ENCODE measurements at regions not wholly inside any gene's neighbourhood (a gene's known extent, or its start where the extent isn't known, plus 50 kb on each side); places are given as distances from the start of the nearest gene placed in this dataset.
A peak's percentile ranks its signal among the peaks of the same experiment; 100 is the strongest.

DNA sequence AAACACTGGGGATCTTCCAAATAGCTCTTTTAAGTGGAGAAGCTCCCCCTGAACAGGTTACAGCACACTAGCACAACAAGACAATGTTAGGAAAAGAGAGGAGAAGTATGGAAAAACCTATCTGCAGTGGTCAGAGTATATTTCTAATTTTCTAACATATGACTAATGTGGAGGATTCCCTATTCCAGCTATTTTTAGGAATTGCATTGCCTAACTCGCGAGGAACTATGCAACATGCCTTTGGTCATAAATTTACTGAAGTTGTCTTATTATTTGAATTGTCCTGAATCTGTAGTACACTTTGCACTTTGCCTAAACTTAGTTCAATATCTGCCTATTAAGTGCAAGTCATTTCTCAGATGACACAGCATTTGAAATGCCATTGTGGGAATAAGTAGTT, 381.4 kb downstream of the CCDC85A start:
- Histone ChIP-seq H3K4me3 (ENCODE audit: low read depth in 2 of 2, low read length in 1 of 2) (no peak overlapping the region), H2AFZ (ENCODE audit: low read depth) (no peak overlapping the region), H3K27me3 (ENCODE audit: insufficient read depth) (no peaks in the 10 kb centered on the region), H4K20me1 (ENCODE audit: insufficient read depth) (no peaks in the 10 kb centered on the region), H3K4me1 (ENCODE audit: control insufficient read depth in 1 of 2, insufficient read depth in 2 of 2, low read depth in 1 of 2, low read length in 1 of 2) (peaks cover 0 to 9% of the 10 kb centered on the region in 2 experiments; a peak in 2 of 4 replicates), H3K9me3 (no peaks in the 10 kb centered on the region), H3K9ac (peak overlapping the region; percentile 45; the same call in 1 of the 2 replicates), H3K9me2 (no peaks in the 10 kb centered on the region), H3K79me2 (ENCODE audit: insufficient read depth) (peaks cover 99% of the 10 kb centered on the region), H3K4me2 (peak overlapping the region; percentile 43), H3K27ac (ENCODE audit: low read depth in 2 of 2, low read length in 1 of 2) (peak overlapping the region; percentile 69 to 75; a peak in 3 of 4 replicates), H3F3A (replicated peaks; ENCODE audit: insufficient read depth) (peaks cover 48% of the 10 kb centered on the region), H3K36me3 (replicated peaks in 1 of 2; ENCODE audit: control insufficient read depth in 1 of 2, insufficient read depth in 2 of 2, low read length in 1 of 2) (peaks cover 0 to 56% of the 10 kb centered on the region in 2 experiments)
- TF ChIP-seq, protein P1, sequence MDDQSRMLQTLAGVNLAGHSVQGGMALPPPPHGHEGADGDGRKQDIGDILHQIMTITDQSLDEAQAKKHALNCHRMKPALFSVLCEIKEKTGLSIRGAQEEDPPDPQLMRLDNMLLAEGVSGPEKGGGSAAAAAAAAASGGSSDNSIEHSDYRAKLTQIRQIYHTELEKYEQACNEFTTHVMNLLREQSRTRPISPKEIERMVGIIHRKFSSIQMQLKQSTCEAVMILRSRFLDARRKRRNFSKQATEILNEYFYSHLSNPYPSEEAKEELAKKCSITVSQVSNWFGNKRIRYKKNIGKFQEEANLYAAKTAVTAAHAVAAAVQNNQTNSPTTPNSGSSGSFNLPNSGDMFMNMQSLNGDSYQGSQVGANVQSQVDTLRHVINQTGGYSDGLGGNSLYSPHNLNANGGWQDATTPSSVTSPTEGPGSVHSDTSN (IDR thresholded peaks at IDR 0.05) = peak; percentile 71
- TF ChIP-seq, protein P2, sequence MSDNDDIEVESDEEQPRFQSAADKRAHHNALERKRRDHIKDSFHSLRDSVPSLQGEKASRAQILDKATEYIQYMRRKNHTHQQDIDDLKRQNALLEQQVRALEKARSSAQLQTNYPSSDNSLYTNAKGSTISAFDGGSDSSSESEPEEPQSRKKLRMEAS (IDR thresholded peaks at IDR 0.05; ENCODE audit: low read depth) = 0 out of 2 replicates have a peak, but pooled peaks have one; percentile 16
- TF ChIP-seq RXRA (IDR thresholded peaks at IDR 0.05; ENCODE audit: borderline replicate concordance, low read depth) = peak; percentile 22; the same call in 1 of the 2 replicates
- peak in 1 of 2 experiments; percentile 61; a peak in 1 of 4 replicates for TF ChIP-seq EP300 (IDR thresholded peaks at IDR 0.05; ENCODE audit: borderline replicate concordance in 1 of 2, low read depth in 1 of 2, low read length in 1 of 2)
- no peak for TF ChIP-seq EZH2phosphoT487 (IDR thresholded peaks at IDR 0.05; ENCODE audit: borderline replicate concordance, low read depth)
- TF ChIP-seq MEF2A (IDR thresholded peaks at IDR 0.05; ENCODE audit: borderline replicate concordance, low read depth) = peak; percentile 94
- TF ChIP-seq RAD21 (IDR thresholded peaks at IDR 0.05; ENCODE audit: low read length) = no peak
- peak; percentile 39 for TF ChIP-seq TCF12 (IDR thresholded peaks at IDR 0.05)
- no peak for TF ChIP-seq USF2 (IDR thresholded peaks at IDR 0.05; ENCODE audit: borderline replicate concordance, low read depth, low read length)
- TF ChIP-seq FOSL2 (IDR thresholded peaks at IDR 0.05; ENCODE audit: borderline replicate concordance, low read depth) = peak; percentile 24; the same call in 1 of the 2 replicates
- POLR2A ChIA-PET = no interaction called here
- 18% methylated on average over 2 of the region's 2 CpGs for WGBS (ENCODE audit: low lambda C conversion rate)
- CTCF ChIA-PET = no interaction called here
- DNase-seq = no peak

DNA sequence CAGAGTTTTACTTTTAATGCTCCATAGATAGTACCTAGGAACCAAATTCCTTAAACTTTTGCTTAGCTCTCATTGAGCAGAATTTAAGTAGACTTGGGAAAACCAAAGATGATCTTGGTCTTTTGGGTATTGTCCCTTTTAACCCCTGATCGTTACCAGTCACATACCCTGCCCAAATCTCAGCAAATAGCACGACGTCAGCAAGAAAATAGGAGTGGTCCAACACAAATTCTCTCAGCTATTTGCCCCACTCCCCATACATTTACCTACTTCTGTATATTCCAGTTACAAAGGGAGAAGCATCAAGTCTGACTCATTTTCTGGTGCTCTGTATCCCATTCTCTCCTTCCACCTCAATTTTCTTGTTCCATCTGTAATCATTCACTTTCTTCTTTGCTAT, 387.3 kb downstream of the CCDC85A start:
- ChIA-PET POLR2A (no interaction called here), CTCF (no interaction called here)
- peaks cover 12% of the 10 kb centered on the region for H3F3A ChIP-seq (replicated peaks; ENCODE audit: insufficient read depth)
- no peak overlapping the region for H3K27ac ChIP-seq (ENCODE audit: low read depth in 2 of 2, low read length in 1 of 2)
- DNase-seq = no peak
- no peak overlapping the region for H3K4me2 ChIP-seq
- H3K9me2 ChIP-seq = no peaks in the 10 kb centered on the region
- H3K36me3 ChIP-seq (replicated peaks in 1 of 2; ENCODE audit: control insufficient read depth in 1 of 2, insufficient read depth in 2 of 2, low read length in 1 of 2) = peaks cover 6 to 88% of the 10 kb centered on the region in 2 experiments
- no peak overlapping the region for H2AFZ ChIP-seq (ENCODE audit: low read depth)
- peaks cover 96% of the 10 kb centered on the region for H3K79me2 ChIP-seq (ENCODE audit: insufficient read depth)
- peaks cover 7% of the 10 kb centered on the region; the same call in 1 of the 2 replicates for H3K9me3 ChIP-seq
- H3K4me3 ChIP-seq (ENCODE audit: low read depth in 2 of 2, low read length in 1 of 2) = no peak overlapping the region
- peaks cover 0 to 9% of the 10 kb centered on the region in 2 experiments; a peak in 2 of 4 replicates for H3K4me1 ChIP-seq (ENCODE audit: control insufficient read depth in 1 of 2, insufficient read depth in 2 of 2, low read depth in 1 of 2, low read length in 1 of 2)
- no peak overlapping the region for H3K9ac ChIP-seq
- WGBS (ENCODE audit: low lambda C conversion rate) = 80% methylated on average over 3 of the region's 3 CpGs
- H4K20me1 ChIP-seq (ENCODE audit: insufficient read depth) = no peaks in the 10 kb centered on the region
- no peaks in the 10 kb centered on the region for H3K27me3 ChIP-seq (ENCODE audit: insufficient read depth)
- TF ChIP-seq RAD21 (IDR thresholded peaks at IDR 0.05; ENCODE audit: low read length) = no peak
- no peak for TF ChIP-seq USF2 (IDR thresholded peaks at IDR 0.05; ENCODE audit: borderline replicate concordance, low read depth, low read length)
- TF ChIP-seq YY1 (IDR thresholded peaks at IDR 0.05; ENCODE audit: low read depth) = no peak
- TF ChIP-seq JUND (IDR thresholded peaks at IDR 0.05) = no peak
- TF ChIP-seq RXRA (IDR thresholded peaks at IDR 0.05; ENCODE audit: borderline replicate concordance, low read depth) = no peak
- no peak for TF ChIP-seq CTCF (IDR thresholded peaks at IDR 0.05)
- TF ChIP-seq, protein P2 (IDR thresholded peaks at IDR 0.05; ENCODE audit: low read depth) = no peak
- TF ChIP-seq, protein P3, sequence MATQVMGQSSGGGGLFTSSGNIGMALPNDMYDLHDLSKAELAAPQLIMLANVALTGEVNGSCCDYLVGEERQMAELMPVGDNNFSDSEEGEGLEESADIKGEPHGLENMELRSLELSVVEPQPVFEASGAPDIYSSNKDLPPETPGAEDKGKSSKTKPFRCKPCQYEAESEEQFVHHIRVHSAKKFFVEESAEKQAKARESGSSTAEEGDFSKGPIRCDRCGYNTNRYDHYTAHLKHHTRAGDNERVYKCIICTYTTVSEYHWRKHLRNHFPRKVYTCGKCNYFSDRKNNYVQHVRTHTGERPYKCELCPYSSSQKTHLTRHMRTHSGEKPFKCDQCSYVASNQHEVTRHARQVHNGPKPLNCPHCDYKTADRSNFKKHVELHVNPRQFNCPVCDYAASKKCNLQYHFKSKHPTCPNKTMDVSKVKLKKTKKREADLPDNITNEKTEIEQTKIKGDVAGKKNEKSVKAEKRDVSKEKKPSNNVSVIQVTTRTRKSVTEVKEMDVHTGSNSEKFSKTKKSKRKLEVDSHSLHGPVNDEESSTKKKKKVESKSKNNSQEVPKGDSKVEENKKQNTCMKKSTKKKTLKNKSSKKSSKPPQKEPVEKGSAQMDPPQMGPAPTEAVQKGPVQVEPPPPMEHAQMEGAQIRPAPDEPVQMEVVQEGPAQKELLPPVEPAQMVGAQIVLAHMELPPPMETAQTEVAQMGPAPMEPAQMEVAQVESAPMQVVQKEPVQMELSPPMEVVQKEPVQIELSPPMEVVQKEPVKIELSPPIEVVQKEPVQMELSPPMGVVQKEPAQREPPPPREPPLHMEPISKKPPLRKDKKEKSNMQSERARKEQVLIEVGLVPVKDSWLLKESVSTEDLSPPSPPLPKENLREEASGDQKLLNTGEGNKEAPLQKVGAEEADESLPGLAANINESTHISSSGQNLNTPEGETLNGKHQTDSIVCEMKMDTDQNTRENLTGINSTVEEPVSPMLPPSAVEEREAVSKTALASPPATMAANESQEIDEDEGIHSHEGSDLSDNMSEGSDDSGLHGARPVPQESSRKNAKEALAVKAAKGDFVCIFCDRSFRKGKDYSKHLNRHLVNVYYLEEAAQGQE (IDR thresholded peaks at IDR 0.05; ENCODE audit: low read depth, low read length) = no peak
- no peak for TF ChIP-seq MEF2A (IDR thresholded peaks at IDR 0.05; ENCODE audit: borderline replicate concordance, low read depth)
- TF ChIP-seq FOXJ3 (CRISPR knock-in tag; IDR thresholded peaks at IDR 0.05) = no peak
- TF ChIP-seq TCF12 (IDR thresholded peaks at IDR 0.05) = no peak
